GM19438 (cell line): ENCODE measurements at regions not wholly inside any gene's neighbourhood (a gene's known extent, or its start where the extent isn't known, plus 50 kb on each side); places are given as distances from the start of the nearest gene placed in this dataset.

Source experiments
- ATAC-seq: cut with Tn5 transposase; IDR thresholded peaks from one replicate; pipeline ENCODE4 v1.9.1; 2021; ENCODE audit warnings: low read depth; ENCODE audit not compliant: unreplicated experiment

- ATAC-seq, result no peak
Observed at GRCh38 chr4:138927072-138927471, 88.5 kb upstream of the NOCT start.

GRCh38 chr4:138925495-138925894 is 90.1 kb upstream of the NOCT start:
- ATAC-seq, result no peak

DNA sequence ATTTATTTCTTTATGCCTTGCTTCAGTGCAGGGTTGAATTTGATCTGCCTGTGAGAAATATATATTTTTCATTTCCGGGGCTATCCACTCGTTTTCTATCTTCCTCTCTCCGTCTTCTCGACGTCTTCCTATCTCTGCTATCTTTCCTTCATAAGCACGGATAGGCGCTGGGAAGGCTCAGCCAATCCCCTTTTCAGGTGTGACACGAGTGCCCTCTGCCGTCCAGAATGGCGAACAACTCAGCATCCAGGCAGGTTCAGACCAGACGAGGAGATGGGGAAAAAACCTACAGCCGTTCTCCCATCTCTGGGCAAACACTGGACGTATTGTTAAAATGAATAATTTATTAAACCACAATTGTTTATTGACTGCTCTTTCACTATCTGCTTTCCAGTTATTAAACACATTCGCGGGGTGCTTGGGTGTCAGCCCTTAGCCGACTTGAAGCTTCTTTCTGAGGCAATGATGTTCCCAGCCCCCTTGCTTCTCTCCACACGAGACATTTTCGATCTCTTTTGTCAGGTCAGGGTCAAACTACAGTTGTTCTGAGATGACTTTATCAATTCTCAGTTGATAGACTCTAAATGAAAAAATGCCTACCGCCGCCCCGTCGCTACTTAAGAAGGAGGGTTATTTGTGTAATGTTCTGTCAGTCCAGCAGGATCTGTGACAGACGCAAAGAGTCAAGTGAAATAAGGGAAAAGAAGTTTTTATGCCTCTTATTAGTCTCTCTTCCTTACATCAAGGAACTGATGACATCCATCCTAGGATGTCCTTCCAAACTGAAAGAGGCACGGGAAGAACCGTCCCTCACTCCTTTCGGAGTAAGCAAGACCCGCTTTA is 96.3 kb upstream of the NOCT start:
- ATAC-seq, result peak; percentile 90

DNA sequence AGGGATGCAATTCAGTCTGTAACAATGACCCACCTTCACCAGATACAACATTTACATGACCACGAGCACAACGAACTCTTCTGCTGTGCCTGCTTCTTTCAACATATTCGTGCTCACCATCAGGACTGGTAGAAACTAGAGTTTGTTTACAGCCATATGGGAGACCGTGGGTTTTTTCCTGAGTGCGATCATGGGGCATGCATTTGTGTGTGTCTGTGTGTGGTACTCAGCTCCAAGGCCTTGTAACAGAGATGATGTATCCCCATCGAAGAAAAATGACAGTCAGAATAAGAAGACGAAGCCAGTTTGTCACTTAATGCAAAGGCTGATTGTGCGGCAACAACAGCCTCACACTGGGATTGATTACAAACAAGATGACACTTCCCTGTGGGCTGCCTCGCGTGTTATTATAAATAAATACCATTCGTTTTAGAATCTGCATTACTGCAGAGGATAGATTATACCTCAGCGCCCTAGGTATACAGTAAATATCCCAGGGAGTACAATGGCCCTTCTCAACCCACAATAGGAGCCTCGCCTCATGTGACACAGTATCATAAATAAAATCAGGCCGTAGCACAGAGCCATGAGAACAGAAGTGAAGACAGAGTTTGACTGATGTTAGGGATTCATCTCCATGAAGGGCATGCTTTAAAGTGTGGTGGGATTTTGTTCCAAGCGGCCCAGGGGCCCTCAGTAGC is 97.3 kb upstream of the NOCT start:
- ATAC-seq, result no peak

GRCh38 chr4:138916763-138917162 is 98.8 kb upstream of the NOCT start:
- no peak for ATAC-seq

DNA sequence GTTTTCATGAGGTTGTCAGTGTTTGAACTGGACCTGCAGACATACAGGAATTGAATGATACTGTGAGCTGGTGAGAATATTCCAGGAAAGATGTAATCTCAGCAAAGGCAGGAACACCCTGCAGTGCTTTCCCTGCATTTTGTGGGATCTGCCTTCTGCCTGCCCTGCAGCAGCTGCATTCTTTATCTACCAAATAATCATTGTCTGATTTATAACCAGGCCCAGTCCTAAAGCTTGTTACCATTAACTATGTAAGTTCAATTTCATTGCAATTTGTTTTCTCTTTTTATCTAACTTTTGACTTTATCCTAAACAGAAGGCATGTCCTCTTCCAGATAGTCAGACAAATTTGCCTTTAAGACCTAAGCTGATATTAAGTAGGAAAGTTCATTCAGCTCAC is 99.8 kb upstream of the NOCT start:
- no peak for ATAC-seq

- ATAC-seq, result no peak
Observed at GRCh38 chr4:138912704-138913340, 102.8 kb upstream of the NOCT start.

DNA sequence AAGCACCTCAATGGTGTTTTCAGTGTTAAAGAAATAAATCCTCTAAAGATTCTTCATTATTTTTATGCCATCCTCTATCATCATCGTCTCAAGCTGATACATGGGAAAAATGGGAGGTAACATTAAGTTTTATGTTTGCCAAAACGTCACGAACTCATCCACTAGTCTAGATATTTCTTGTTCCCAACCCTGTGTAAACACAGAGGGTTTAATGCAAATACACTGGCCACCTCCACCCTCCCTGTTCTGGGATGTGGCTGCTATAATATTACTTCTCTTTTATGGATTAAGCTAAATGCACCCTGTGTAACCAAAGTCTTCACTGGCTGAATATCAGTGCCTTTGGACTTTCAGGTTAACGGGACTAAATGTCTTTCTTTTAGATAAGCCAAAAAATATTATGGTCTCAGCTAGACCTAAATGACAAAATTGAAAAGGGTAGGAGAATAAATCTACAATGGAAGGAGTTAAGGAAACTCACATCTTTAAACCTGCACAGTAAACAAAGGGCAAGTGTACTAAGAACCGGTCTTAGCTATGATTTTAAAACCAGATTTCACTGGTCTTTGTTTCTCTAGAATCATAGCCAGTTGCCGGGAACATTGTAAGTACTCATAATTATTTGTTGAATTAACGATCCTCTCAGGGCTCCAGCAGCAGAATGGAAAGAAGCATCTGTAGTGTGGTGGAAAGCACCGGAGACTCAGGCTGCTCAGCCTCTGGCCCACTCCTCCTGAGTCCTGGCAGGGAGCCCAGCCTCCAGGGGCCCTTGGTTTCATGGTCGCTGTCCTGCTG is 103.5 kb upstream of the NOCT start:
- ATAC-seq, result no peak

DNA sequence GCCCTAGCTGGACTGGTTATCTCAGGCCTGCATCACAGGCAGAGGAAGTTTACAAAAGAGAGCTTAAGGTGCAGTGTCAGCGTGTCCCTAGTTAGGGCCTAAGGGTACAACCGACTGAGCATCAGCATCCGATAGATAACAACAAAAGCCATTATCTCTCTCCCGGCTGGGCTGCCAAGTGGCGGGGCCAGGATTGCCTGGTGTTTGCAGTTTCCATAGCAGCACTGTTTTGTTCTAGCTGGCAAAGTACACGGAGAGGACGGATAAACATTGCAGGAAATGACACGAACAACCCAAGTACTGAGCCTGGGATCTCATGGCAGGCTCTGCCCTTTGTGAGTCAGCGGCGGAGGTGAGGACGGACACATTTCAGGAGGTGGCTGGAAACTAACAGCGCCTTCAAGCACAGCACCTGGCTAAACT is 104.7 kb upstream of the NOCT start:
- no peak for ATAC-seq

- ATAC-seq, result no peak
Observed at GRCh38 chr4:138910195-138910913, 105.2 kb upstream of the NOCT start.

DNA sequence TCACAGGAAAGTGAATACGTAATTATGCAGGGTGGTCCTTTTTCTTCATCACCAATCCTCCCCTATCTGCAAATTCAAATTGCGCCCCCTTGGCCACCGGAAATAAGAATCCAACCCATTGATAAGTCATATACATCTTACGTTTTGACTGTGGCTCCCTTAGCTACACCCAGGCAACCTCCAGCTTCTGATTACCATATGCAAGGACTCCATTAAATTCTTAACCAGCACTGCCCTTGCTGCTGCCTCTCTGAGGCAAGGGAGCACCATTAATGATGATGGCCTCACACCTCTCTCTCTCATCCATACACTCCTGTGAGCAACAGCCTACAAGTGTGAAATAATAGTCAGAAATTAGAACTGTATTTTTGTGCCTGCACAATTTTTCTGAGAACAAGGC is 106.0 kb upstream of the NOCT start:
- ATAC-seq, result no peak

DNA sequence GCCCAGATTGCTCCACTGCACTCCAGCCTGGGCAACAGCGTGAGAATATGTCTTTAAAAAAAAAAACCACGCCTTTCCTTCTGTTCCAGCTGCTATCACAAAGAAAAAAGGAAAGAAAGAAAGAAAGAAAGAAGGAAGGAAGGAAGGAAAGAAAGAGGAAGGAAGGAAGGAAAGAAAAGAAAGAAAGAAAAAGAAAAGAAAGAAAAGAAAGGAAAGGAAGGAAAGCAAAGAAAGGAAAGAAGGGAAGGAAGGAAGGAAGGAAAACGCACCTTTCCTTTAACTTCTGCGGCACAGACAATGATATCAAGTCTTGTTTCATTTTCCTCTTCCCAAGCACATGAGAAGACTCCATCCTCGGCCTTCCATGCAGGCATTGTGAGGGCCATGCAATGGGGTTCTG is 107.4 kb upstream of the NOCT start:
- no peak for ATAC-seq

GRCh38 chr4:138907174-138907573 is 108.4 kb upstream of the NOCT start:
- no peak for ATAC-seq

DNA sequence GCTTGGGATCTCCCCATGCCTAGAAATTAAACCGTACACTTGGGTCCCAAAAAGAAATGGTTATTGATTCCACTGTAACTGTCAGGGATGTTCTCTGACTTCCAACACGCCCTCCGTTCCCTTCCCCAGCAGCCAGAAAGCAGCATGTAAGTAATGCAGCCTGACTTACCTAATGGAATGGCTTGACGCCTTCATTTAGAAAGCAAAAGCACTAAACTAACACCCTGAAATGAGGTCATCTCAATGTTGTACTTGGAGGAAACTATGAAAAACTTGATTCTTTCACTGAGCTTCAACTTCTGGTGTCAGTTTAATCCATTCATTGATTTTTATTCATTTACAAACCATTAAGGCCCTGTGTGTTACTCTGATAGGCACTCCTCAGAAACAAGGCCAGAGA is 110.8 kb upstream of the NOCT start:
- no peak for ATAC-seq

DNA sequence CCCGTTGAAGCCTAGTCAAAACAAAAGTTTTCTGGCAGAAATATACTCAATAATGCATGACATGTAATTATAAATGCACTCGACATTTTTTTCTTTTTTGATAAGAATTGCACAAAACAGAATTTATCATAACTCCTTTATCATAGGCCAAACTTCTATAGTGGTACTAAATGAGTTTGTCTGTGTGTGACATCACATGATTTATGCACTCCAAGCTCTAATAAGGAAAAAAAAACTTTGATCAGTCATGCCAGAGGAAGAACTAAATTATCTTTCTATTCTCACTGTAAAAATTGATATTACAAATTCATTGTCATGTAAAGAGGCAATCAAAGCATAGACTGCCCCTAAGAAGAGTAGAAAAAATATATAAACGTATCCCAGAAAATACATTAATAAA is 112.4 kb upstream of the NOCT start:
- ATAC-seq, result no peak

- ATAC-seq, result no peak
Observed at GRCh38 chr4:138902705-138903104, 112.9 kb upstream of the NOCT start.

GRCh38 chr4:138901177-138901576 is 114.4 kb upstream of the NOCT start:
- no peak for ATAC-seq

GRCh38 chr4:138899999-138900398 is 115.6 kb upstream of the NOCT start:
- ATAC-seq, result no peak

DNA sequence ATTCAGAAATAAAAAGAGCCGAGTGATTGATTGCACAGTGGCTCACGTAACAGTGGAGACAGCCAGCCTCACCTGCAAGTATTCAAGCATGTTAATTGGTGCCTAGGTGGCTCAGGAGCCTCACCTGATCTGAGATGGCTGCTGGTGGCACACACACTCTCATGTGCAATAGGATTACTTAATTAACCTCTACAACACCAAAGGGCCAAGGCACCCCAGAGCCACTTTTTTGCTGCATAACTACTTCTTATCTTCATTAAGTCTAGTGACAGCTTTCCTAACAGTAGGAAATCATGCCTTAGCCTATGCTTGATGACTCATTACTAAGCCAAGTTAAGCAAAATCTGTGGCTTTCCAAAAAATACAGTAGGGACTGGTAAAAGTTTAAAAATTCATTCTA is 117.3 kb upstream of the NOCT start:
- no peak for ATAC-seq

DNA sequence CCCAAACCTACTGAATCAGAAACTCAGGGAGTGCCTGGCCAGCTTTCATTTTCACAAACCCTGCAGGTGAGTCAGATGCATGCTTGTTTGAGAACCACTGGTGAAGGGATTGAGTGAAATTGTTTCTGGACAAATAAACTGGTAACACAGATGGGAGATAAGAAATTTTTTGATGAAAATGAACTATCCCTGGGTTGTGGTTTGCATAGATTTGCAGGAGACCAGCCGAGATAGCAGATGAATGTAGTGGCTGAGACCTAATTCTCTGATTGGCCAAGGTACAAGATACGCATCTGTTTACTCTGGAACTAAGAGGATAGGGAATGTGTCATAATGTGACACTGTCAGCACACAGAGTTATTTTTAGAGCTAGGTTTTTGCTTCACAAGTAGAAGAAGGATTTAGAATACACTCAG is 117.8 kb upstream of the NOCT start:
- ATAC-seq, result no peak
